Neural cell (in vitro differentiated cells): ENCODE measurements at regions not wholly inside any gene's neighbourhood (a gene's known extent, or its start where the extent isn't known, plus 50 kb on each side); places are given as distances from the start of the nearest gene placed in this dataset.

Experiments
- CTCF ChIP-seq: fragments of 450-650 bp; IDR thresholded peaks from 2 replicates; pipeline ENCODE4 v1.5.1; 2014; ENCODE audit warnings: antibody characterized with exemption, mild to moderate bottlenecking, moderate library complexity; ENCODE audit not compliant: poor library complexity, severe bottlenecking
- EZH2 ChIP-seq: fragments of 200-600, 300-800 bp; shearing (Covaris generic), sonication (generic); IDR thresholded peaks from 2 replicates; pipeline ENCODE4 v1.6.1; 2014; ENCODE audit warnings: antibody characterized with exemption, low read length, borderline replicate concordance, mild to moderate bottlenecking; ENCODE audit not compliant: insufficient read depth, poor library complexity, severe bottlenecking
- MXI1 ChIP-seq: fragments of 450-650 bp; conservative IDR thresholded peaks from 2 replicates; pipeline ENCODE4 v1.6.1; 2014; ENCODE audit warnings: antibody characterized with exemption, mild to moderate bottlenecking; ENCODE audit not compliant: poor library complexity, severe bottlenecking
- POLR2AphosphoS5 ChIP-seq: IDR thresholded peaks from 2 replicates; pipeline ENCODE4 v1.6.1; 2012
- RAD21 ChIP-seq: fragments of 450-650 bp; conservative IDR thresholded peaks from 2 replicates; pipeline ENCODE4 v1.6.1; 2014; ENCODE audit warnings: antibody characterized with exemption, mild to moderate bottlenecking, moderate library complexity
- TAF1 ChIP-seq: IDR thresholded peaks from 2 replicates; pipeline ENCODE4 v1.6.1; 2012; ENCODE audit warnings: low read depth

DNA sequence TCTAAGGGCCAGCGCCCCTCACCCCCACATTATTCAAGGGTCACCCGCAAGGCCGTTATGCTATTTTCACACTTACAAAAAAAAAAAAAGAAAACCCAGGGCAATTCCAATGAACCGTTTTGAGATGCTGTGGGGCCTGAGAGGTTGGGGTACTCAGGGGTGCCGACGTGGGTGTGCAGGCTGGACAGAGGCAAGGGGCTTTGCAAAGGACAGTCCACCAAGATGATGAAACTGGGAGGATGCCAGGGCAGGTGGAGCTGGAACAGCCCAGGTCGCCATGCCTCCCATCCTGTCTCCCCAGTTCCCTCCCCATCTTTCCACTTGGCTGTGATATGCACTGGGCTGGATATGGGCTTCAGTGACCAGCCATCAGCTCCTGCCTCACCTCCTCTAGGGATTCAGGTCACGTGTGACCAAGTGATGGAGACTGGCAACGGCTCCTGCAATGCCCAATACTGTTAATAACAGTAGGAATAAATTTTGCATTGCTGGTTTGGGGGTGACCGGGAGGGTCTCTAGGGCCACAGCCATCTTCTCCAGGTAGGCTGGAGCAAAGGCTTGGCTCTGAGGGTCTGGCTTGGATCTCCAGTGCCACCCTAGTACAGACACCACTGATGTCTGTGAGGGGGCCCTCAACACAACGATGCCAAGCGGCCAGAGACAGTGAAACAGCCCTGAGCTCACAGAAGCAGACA, 151.3 kb upstream of the TNRC6C start:
- TF ChIP-seq CTCF (no peak), EZH2 (no peak), TAF1 (no peak), RAD21 (no peak), POLR2AphosphoS5 (no peak), MXI1 (no peak)
